NCI-H146 treated with DMSO at 0.1 percent for 48 hours (cell line): ENCODE measurements at regions not wholly inside any gene's neighbourhood (a gene's known extent, or its start where the extent isn't known, plus 50 kb on each side); places are given as distances from the start of the nearest gene placed in this dataset.
"Not testable (repeated sequence)": the region's sequence is repeated elsewhere in the genome, so short reads cannot be mapped to it uniquely, and the experiment has no call there.

Experiments
- DNase-seq: peaks from one replicate; lab custom pipeline; 2025; ENCODE audit not compliant: unreplicated experiment; lab: John Stamatoyannopoulos, UW

DNA sequence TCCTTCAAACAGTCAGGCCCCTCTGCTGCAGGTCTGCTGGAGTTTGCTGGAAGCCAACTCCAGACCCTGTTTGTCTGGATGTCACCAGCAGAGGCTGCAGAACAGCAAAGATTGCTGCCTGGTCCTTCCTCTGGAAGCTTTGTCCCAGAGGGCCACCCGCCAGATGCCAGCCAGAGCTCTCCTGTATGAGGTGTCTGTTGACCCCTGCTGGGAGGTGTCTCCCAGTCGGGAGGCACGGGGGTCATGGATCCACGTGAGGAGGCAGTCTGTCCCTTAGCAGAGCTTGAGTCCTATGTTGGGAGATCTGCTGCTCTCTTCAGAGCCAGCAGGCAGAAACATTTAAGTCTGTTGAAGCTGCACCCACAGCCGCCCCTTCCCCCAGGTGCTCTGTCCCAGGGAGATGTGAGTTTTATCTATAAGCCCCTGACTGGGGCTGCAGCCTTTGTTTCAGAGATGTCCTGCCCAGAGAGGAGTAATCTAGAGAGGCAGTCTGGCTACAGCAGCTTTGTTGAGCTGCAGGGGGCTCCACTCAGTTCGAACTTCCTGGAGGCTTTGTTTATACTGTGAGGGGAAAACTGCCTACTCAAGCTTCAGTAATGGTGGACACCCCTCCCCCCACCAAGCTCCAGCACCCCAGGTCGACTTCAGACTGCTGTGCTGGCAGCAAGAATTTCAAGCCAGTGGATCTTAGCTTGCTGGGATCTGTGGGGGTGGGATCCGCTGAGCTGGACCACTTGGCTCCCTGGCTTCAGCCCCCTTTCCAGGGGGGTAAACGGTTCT lies 72.1 kb downstream of the OGFRL1 start:
- DNase-seq, result not testable (repeated sequence)

DNA sequence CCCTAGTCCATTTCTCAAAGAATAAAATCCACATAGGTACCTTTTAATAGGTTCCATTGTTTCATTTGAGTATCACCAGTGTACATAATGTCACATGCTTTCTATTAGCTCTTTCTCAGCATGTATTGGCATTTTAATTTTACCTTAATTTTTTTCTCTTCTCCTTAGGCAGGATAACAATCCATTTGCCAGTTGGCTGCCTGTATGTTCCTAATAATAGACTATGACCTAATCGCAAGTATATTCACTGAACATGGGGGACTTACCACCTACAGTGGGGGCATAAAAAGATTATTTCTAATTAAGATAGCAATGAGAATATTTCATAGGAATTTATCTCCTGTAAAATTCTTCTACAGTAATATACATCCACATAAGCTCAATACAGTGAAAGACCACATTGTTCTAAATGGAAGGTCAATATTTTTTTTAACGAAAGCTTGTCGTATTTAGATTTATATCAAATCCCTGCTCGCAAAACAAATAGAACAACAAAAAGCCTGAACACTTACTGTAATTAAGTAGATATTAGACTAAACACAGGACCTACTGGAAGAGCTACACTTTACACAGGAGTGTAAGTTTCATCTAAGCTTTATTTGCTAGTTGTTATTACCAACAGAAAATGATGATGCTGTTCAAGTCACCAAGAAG lies 76.4 kb downstream of the OGFRL1 start:
- DNase-seq, result no peak

DNA sequence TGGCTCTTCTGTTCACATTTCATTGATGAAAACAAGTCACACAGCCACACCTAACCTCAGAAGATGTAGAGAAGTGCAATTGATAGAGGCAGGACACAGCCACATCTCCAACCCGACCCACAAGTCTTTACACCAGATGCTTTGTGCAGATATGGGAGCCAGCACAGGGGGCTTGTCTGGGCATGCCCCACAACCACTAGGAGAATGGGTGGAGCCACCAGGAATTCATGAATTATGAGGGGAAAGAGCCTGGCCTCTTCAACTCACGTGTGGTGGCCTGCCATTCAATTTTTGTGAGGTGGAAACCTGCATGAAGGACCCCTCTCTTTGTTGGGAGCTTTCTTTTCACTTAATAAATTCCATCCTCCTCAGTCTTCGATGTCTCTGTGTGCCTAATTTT lies 79.1 kb downstream of the OGFRL1 start:
- DNase-seq, result no peak

DNA sequence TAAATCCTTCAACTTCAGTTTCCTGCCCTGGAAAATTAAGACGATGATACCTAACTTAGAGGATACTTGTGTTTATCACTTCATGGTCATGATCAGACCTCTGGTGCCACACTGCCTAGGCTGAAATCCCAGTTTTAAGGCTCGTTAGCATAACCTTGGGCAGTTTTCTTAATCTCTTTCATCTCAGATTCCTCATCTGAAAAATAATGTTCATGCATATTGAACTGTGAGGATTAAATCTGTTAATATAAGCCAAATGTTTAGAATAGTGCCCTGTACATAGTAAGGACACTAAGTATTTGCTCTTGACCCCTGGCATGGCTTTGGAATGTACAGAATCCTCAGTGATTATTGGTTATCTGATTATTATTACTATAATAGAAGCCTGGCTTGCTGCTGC lies 79.7 kb downstream of the OGFRL1 start:
- no peak for DNase-seq

DNA sequence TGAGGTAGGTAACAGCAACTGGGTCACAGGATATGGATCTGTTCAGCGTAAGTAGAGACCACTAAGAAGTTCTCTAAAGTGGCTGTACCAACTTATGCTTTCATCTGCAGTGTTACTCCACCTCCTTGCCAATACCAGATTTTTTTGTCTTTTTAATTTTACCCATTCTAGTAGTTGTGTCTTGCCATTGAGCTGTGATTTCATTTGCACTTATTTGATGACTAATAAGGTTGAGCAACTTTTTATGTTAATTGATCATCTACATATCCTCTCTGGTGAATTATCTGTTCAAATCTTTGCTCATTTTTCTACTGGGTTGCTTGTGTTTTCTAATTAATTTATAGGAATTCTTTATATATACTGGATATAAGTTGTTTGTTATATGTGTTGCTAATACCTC lies 82.9 kb downstream of the OGFRL1 start:
- DNase-seq, result no peak

DNA sequence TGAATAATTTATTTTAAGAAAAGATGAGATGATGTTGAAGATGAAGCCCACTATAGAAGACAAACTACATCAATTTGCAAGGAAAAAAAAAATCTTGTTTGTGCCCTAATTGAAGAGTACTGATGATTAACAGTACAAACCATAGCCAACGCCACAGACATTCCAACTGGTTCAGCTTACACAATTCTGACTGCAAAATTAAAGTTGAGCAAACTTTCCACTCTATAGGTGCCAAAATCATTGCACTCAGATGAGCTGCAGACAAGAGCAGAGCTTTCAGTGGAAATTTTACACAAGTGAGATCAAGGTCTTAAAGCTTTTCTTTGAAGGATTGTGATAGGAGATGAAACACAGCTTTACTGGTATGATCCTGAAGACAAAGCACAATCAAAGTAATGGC lies 85.3 kb downstream of the OGFRL1 start:
- DNase-seq, result no peak

DNA sequence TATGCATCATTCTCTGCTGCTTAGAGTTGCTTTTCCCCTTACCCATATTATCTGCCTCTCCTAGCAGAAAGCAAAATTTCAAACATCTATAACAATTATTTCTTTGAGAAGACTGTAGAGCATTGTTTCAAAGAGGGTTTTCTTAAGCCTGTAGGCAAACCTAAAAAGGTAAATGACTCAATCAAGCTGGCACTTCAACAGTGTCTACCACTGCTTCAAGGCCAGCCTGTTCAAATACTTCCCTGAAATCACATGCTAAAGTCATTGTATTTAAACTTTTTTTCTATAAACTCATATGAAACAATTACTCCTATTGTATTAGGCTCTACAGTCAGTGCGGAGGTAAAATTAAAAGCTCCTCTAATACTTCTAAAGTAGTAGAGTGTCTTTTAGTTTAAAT lies 87.1 kb downstream of the OGFRL1 start:
- DNase-seq, result no peak

DNA sequence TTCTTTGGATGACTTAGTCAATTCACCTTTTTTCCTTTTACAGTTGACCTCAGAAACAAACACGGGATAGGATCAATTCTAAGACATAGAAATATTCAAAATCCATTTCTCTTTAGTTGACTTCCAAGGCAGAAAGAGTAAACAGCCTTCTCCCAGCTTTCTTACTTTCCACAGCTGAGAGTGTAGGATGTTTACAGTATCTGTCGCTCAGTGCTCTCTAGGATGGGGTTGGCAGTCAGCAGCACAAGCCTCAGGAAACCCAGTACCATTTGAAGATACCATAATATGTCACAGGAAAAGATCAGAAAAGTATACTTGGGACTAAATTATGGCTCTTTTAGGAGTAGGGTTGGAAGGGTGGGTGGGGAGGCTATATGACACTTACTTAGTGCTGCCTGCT lies 88.2 kb downstream of the OGFRL1 start:
- DNase-seq, result no peak

DNA sequence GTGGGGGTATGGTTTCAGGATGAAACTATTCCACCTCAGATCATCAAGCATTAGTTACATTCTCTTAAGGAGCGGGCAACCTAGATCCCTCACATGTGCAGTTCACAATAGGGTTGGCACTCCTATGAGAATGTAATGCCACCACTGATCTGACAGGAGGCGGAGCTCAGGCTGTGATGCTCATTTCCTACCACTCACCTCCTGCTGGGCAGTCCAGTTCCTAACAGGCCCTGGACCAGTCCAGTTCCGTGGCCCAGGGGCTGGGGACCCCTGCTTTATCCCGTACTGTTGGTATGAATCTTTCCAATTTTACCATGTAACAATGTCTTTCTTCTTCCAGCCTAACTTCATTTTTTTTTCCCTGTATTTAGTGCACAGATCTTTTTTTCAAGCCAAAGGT lies 94.9 kb downstream of the OGFRL1 start:
- no peak for DNase-seq

DNA sequence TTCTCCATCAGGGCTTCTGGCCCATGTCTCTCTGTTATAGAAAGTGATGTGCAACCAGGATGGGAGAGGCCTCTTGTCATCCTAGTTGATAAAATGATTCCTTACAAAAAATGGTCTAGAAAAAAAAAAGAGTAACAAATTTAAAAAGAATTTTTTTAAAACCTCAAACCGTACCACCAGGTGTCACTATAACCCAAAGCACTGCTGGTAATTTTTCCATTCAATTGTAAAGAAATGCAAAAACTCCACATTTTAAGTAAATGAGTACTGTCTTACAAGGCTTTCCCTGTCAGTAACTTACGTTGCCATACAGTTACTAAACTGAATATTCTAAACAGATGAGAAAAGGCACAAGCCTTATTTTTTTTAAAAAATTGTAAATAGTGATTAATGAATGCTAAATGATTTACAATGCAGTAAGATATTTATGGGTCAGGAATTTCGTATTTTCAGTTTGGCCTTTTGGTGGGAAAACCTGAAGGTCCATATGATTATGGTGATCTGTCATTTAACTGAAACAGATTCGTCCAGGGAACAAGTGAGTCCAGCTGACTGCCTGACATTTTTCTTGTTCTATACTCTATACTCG lies 95.4 kb downstream of the OGFRL1 start:
- peak; percentile 1 for DNase-seq

DNA sequence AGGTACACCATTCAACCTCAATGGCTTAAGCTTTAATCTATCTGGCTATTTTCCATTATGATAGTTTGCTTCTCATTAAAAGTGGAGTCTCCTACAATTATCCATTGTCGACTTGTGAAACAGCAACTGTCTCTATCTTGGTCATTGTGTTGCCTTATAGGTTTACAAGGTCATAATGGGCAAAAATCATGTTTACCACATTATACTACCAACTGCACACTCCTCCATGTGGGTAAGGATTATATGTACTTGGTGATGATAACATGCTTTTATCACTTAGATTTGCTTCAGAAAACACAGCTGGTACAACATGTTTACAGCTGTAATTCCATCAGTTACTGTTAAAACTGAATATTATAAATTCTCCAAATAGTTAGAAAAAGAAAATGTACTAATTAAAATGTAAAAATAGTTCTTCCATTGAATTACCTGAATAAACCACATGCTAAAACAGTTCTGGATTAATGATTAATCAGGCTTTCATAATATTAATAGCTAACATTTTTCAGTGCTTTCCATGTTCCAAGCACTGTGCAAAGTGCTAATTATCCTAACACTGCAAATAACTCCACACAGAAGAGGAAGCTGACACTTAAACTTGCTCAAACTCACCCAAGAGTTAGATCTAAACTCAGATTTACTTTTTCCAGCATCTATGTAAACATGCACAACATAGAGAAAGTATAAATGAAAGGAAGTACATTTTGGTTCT lies 96.7 kb downstream of the OGFRL1 start:
- DNase-seq, result no peak

DNA sequence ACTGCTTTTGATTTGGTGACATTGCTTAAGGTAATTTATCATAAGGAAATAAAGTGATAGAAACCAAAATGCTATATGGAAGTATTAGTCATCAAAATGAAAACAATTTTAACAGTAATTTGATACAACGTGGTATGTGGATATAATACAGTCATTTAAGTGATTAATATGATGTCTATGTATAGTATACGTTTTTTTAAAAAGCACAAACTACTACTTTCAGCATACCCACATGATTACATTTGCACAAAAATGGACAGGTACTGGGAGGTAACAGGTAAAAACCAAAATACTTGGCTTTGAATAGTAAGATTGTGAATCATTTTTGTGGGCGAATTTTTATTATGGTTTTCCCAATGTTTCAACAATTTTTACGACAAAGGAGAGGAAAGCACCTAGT lies 97.6 kb downstream of the OGFRL1 start:
- DNase-seq, result no peak

DNA sequence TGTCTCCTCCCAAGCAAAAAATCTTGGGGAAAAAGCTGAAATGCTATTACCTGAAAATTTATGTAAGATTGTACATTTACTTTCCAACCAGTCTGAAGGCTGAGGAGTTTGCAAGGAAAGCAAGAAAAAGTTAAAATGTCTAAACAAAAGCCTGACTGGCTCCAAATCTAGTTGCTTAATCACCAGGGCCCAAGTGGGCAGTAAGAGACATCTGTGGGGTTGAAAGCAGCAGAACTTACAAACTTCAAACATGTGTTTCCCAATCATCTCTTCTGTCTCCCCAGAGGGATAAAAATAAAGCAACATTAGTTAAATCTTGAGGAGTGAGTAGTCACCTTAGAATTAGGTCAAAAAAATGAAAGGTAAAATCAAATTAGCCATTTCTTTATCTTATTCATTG lies 98.6 kb downstream of the OGFRL1 start:
- DNase-seq, result no peak

DNA sequence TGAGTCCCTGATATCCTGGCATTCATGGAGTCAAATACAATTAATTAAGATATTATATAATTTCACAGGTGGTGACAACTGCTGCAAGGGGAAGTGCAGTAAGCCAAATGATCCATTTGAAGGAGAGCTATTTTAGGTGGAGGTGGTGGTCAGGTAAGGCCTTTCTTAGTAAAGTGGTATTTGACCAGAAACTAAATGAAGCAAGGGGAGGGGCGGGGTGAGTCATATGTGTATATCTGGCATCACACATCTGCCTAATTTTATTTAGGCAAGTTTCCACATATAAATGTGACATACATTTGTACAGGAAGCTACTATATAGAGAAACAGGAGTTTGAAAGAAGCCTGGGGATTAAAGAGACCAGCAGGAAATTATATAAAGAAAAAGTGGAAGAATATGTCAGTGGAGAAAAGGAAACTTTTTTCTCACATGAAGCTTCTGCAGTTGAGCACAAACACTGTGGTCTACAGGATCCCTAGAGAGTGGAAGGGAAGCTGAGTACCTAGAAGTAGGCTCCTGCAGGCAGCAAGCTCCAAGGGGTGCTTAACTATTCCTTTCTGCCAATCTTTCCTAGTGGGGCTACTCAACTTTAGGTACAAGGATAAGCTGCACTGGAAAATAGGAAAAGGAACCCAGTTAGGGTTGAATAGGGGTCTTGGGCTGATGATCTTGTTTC lies 99.6 kb downstream of the OGFRL1 start:
- no peak for DNase-seq

DNA sequence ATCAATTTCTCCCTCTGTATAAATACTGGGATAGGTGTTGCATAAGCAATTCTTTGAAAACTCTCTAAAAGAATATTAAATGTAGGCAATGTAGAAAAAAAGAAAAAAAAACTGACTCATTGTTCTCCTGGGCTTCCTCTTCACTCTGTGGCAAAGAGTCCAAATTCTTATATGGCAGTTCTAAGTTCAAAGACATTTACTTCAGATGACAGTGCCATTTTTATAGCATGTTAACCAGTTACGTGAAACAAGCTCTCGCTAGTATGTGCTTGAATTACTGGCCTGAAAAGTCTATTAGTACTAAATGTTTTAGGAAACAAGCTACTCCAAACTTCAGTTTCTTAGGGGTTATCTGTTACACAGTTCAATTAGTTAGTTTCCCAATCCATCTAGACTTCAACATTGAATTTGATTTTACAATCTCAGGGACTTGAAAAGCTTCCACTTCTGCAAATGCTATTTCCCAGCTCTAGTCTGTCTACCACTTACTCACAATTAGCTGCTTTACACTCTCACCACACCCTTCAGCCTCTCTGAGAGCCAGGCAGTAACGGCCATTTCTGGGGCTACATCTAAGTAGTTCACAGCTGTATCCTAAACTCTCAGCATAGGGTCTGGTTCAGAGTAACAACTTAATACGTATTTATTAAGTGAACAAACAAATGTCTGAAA lies 100.4 kb downstream of the OGFRL1 start:
- no peak for DNase-seq

DNA sequence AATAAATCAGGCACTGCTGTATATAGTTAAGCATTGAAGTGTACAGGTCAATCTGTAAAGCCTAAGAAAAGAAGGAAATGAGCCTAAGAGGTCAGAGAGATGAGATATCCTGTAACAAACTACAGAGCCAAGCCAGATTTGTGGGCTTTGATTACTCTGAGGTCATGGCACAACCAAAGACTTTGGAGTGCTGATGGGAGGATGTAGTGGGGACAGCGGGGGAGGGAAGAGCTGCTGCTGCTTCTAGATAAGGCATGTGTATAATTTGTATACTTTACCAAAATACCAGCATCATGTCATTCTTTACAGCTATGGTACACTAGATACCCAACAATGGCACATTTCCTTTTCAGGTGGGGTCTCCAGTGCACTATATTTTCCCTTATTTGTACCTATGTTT lies 102.5 kb downstream of the OGFRL1 start:
- no peak for DNase-seq

DNA sequence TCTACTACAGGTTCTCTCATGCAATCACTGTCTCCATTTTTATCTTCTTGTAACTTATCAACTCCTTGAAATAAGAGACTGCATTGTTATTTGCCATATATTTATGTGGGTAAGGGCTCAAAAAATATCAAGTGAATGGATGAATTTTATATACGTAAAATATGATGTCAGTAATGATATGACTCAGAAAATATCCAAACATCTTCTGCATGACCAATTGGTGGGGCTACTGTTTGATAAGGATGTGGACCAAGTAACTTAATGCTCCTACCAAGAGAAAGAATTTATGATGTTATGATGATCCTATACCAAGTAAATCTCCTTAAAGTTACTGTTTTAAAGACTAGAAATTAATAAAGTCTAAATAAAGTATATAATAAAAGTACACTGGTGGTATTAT lies 103.7 kb downstream of the OGFRL1 start:
- DNase-seq, result no peak

DNA sequence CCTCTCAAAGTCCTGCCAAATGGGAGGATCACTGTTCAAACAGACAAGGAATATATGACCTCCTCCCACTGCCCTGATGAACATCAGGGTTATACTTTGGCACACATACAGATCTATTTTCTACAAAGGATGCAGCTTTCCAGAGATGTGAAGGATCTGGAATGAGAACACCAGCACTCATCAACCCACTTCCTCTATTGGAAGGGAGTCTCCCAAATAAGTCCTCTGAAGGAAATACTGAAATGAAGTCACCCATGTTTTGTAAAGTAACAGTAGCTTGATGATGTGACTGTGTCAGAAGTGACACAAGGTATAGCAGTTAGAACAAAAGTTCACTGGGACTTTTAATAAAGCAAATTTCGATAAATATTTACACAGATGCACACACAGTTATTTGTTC lies 104.9 kb downstream of the OGFRL1 start:
- DNase-seq, result no peak

DNA sequence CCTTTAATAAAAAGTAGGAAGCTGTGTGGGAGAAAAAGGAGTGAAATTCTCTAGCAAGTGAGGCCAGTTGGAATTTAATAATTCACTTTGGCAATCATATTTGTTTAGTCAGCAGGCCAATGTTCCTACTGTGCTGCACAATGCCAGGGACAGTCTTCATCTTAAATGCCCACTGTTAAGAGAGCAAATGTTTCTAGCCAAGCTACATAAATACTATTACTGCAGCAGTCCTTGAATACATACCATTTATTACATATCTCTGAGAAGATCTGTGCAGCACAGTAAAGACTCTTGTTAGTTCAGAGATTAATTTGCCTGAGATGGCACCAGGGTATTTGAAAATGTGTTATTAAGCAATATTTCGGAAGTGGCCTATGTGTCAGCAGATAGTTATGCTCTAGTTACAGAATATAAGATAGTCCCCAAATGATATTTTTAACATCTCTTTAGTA lies 105.4 kb downstream of the OGFRL1 start:
- DNase-seq, result no peak

DNA sequence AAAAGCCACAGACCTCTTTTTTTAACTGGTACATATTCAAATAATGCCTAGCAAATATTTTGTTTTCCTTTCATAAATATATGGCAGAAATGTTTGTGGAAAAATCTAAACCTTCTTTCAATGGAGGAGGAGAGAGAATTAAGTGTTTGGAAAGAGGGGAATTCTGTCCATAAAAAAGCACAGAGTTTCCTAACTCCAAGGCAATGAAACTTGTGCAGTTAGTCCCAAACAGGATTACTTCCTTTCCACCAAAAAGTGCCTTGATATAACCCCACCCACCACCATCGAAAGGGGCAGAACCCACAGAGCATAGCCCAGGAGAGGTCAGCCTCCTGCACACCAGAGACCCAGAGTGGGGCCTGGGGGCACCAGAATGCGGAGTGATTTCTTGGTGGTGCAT lies 106.3 kb downstream of the OGFRL1 start:
- no peak for DNase-seq
